Transverse colon (tissue), 4 donors: ENCODE measurements at regions not wholly inside any gene's neighbourhood (a gene's known extent, or its start where the extent isn't known, plus 50 kb on each side); places are given as distances from the start of the nearest gene placed in this dataset.

Experiments
- DNase-seq: peaks from one replicate; pipeline ENCODE4 v3.0.0-alpha.2; 2019
- H3K27ac ChIP-seq, 4 donors: fragments of 200-600 bp; sonication (generic); 2 replicates each; pipeline ENCODE4 v1.5.1; 2016 to 2018; ENCODE audit warnings: inconsistent platforms in 4 of 4
- H3K27me3 ChIP-seq: fragments of 200-600 bp; sonication (generic); 2 replicates; pipeline ENCODE4 v1.5.1; 2017; ENCODE audit warnings: inconsistent platforms
- H3K36me3 ChIP-seq, 4 donors: fragments of 200-600 bp; sonication (generic); 2 replicates each; pipeline ENCODE4 v1.5.1; 2017 to 2019; ENCODE audit warnings: inconsistent platforms in 4 of 4
- H3K4me1 ChIP-seq, 4 donors: fragments of 200-600 bp; sonication (generic); 2 replicates each; pipeline ENCODE4 v1.5.1; 2017 to 2020; ENCODE audit warnings: inconsistent platforms in 4 of 4
- H3K4me3 ChIP-seq, 4 donors: fragments of 200-600 bp; sonication (generic); 1 replicate in 1 of 4; 2 replicates in 3 of 4; pipeline versions ENCODE4 v1.5.1 to v1.6.1; 2017 to 2019; ENCODE audit warnings: inconsistent platforms in 4 of 4
- H3K9me3 ChIP-seq, 2 donors: fragments of 200-600 bp; sonication (generic); 2 replicates each; pipeline ENCODE4 v1.5.1; 2017 to 2019; ENCODE audit warnings: inconsistent platforms in 2 of 2
- EP300 ChIP-seq: sonication (generic); formaldehyde crosslinking; IDR thresholded peaks from one replicate; pipeline ENCODE4 v1.6.1; 2017; ENCODE audit warnings: antibody characterized with exemption, low read depth
- POLR2A ChIP-seq: fragments of 450-650 bp; IDR thresholded peaks from one replicate; pipeline ENCODE4 v1.6.1; 2016; ENCODE audit warnings: antibody characterized with exemption, mild to moderate bottlenecking, moderate library complexity
- POLR2AphosphoS5 ChIP-seq, 3 donors: sonication (generic); formaldehyde crosslinking; IDR thresholded peaks; one replicate each; pipeline ENCODE4 v1.6.1; 2016; ENCODE audit warnings: antibody characterized with exemption in 3 of 3
- WGBS, 2 donors: methylation state at CpG; one replicate each; pipeline ENCODE4 v1.1.5; 2018; ENCODE audit warnings: low coverage in 1 of 2; 5-methylcytosine and 5-hydroxymethylcytosine counted together
- in situ Hi-C, 4 donors: fragments of 200-750 bp; cut with MboI; loops; one replicate each; pipeline versions ENCODE4 v1.15.0 to v1.15.1; 2017; ENCODE audit warnings: low sequenced_read_pairs in 3 of 4, low pct_ligation_motif_present in 1 of 4, low pct_unique_long_range_greater_than_20kb in 1 of 4
- intact Hi-C: fragments of 100-400 bp; cut with DNase I; formaldehyde crosslinking; loops from one replicate; pipeline ENCODE4 v1.15.1; 2023; ENCODE audit warnings: low total_unique reads
- TF ChIP-seq, protein P1 (sequence below), 5 experiments: fragments of 200-600 bp in 3 of 5; fragments of 450-650 bp in 2 of 5; sonication (generic) in 3 of 5; IDR thresholded peaks; 1 replicate in 2 of 5; 2 replicates in 3 of 5; pipeline ENCODE4 v1.5.1; 2016 to 2017; ENCODE audit warnings: antibody characterized with exemption in 5 of 5, inconsistent platforms in 3 of 5, mild to moderate bottlenecking in 2 of 5, moderate library complexity in 1 of 5

DNA sequence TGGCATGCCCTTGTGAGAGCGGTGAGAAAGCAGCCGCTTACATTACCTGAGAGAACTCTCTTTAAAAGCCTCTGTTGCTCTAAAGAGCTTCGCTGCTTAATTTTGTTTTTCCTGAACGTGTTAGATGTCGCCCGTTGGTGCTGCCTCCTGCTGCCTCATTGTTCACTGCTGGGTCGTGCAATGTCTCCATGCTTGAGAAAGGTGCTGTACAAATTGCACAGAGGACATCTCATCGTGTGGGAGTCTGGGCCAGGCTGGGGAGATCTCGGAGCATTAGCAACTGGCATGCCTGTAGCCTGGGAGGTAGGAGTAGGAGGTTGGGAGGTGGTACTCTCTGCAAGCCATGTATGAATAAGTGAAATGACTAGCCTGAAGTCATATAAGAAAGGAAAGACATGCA, 686.0 kb downstream of the NOVA1 start:
- in situ Hi-C loops (no loop called here), intact Hi-C loops (no loop called here)
- 77 to 83% methylated on average over 4 to 9 of the region's 9 CpGs for WGBS, 2 donors
- no peak for DNase-seq
- Histone ChIP-seq H3K27ac (no peak overlapping the region), H3K9me3 (no peaks in the 10 kb centered on the region), H3K36me3 (no peaks in the 10 kb centered on the region), H3K4me1 (no peaks in the 10 kb centered on the region), H3K4me3 (no peak overlapping the region), H3K27me3 (no peaks in the 10 kb centered on the region)
- TF ChIP-seq, protein P1, sequence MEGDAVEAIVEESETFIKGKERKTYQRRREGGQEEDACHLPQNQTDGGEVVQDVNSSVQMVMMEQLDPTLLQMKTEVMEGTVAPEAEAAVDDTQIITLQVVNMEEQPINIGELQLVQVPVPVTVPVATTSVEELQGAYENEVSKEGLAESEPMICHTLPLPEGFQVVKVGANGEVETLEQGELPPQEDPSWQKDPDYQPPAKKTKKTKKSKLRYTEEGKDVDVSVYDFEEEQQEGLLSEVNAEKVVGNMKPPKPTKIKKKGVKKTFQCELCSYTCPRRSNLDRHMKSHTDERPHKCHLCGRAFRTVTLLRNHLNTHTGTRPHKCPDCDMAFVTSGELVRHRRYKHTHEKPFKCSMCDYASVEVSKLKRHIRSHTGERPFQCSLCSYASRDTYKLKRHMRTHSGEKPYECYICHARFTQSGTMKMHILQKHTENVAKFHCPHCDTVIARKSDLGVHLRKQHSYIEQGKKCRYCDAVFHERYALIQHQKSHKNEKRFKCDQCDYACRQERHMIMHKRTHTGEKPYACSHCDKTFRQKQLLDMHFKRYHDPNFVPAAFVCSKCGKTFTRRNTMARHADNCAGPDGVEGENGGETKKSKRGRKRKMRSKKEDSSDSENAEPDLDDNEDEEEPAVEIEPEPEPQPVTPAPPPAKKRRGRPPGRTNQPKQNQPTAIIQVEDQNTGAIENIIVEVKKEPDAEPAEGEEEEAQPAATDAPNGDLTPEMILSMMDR (IDR thresholded peaks at IDR 0.05), result no peak
- TF ChIP-seq POLR2A (no peak), POLR2AphosphoS5 (IDR thresholded peaks at IDR 0.05) (no peak), EP300 (no peak)

DNA sequence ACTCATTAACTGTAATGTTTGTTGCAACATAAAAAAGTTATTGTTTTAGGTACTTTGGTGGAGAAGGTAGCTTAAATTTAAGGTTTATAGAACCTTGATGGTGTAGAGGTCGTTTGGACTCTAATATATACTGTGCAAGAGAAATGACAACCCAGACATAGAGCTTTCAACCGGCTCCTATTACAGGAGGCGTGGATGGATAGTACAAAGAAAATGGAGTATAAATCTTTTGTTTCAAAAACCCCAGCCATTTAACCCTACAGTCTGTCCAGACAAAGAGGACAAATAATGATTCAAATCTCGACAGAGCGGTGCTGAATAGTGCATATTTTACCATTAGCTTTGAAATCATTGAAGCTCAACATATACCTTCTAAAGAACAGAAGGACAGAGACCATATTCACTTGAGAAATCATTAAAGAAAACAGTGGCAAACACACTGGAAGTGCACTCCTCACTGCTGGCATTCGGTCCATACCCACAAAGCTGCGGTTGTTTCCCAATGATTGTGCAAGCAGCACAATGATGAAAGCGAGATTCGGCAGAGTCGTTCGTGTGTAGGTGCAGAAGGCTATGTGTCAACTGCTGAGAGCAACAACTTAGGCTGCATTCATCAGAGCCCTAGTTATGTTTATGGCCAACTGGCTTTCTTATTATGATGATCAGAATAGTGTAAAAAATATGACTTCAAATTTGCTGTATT, 688.6 kb downstream of the NOVA1 start:
- Histone ChIP-seq H3K4me1 (peaks cover 0 to 4% (median 0%) of the 10 kb centered on the region in 4 donors), H3K27me3 (no peaks in the 10 kb centered on the region), H3K4me3 (no peak overlapping the region), H3K27ac (no peak overlapping the region), H3K36me3 (no peaks in the 10 kb centered on the region), H3K9me3 (no peaks in the 10 kb centered on the region)
- WGBS, 2 donors, result 83 to 86% methylated on average over 11 of the region's 11 CpGs
- DNase-seq, result no peak
- TF ChIP-seq, protein P1 (IDR thresholded peaks at IDR 0.05), result no peak
- TF ChIP-seq EP300, result no peak
- TF ChIP-seq POLR2AphosphoS5 (IDR thresholded peaks at IDR 0.05), result no peak
- TF ChIP-seq POLR2A, result no peak
- in situ Hi-C loops, result no loop called here
- intact Hi-C loops, result no loop called here

DNA sequence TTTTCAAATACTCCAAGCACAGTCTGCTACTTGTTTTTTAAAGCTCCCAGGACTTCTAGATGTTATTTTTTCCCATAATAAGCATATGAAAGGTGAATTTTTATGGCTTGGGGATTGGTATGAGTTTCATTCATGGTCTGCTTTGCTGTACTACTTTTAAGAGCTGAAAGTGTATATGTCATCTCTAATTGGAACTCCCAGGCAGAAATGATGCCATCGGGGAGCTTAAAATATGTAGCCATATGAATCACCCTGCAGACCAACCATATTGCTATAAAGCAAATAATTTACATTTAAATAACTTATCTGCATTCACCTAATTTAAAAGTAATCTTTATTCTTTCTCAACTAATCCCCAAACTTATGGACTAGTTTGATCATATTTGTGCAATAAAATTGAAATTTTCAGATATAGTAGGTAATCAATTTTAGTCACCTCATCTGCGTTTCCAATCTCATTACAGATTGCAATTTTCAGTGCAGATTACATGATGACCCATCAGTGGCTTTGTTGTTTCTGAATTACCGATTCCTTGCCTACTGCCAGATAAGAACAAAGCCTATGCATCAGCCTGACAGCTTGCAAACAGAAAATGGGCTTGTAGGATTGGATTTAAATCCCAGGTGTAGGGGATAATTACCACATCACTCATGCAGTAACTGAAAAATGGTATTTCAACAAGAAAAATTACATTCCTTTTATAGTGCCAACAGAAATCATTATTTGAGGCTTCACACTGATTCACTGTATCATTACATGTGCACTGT, 689.4 kb downstream of the NOVA1 start:
- no peak for TF ChIP-seq POLR2AphosphoS5 (IDR thresholded peaks at IDR 0.05)
- no peak for TF ChIP-seq POLR2A
- no peak for TF ChIP-seq EP300
- TF ChIP-seq, protein P1 (IDR thresholded peaks at IDR 0.05), result no peak
- no peaks in the 10 kb centered on the region for H3K9me3 ChIP-seq
- WGBS, 2 donors, result 75 to 76% methylated on average over 3 of the region's 3 CpGs
- peaks cover 0 to 5% (median 0%) of the 10 kb centered on the region in 4 donors for H3K4me1 ChIP-seq
- no peak overlapping the region for H3K27ac ChIP-seq
- DNase-seq, result no peak
- no peak overlapping the region for H3K4me3 ChIP-seq
- intact Hi-C loops, result no loop called here
- H3K27me3 ChIP-seq, result no peaks in the 10 kb centered on the region
- H3K36me3 ChIP-seq, result no peaks in the 10 kb centered on the region
- in situ Hi-C loops, result no loop called here

DNA sequence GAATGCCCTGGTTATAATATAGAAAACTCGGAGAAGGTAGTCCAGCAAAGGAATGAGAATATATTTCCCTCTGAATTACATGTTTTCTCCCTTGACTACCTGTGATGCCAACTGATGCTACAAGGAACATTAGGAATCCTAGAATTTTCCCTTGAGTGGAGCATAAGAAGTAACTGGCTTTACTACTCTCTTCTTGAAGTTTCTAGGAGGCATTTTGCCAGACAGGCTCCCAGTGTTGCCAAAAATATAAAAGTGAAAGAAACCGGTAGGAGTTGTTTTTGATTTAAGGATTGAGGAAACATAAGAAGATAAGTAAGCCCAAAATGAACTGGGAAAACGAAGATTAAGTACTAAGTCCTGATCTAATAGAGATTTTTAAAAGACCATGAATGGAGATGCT, 693.4 kb downstream of the NOVA1 start:
- Histone ChIP-seq H3K27ac (peak overlapping the region in 2 of 4 donors; percentile 1 to 12), H3K27me3 (no peaks in the 10 kb centered on the region), H3K9me3 (no peaks in the 10 kb centered on the region), H3K4me3 (no peak overlapping the region), H3K36me3 (no peaks in the 10 kb centered on the region), H3K4me1 (peaks cover 0 to 5% (median 0%) of the 10 kb centered on the region in 4 donors)
- in situ Hi-C loops, result no loop called here
- WGBS, 2 donors, result 43 to 52% methylated on average over 3 of the region's 3 CpGs
- no peak for DNase-seq
- intact Hi-C loops, result no loop called here
- no peak for TF ChIP-seq POLR2A
- TF ChIP-seq, protein P1 (IDR thresholded peaks at IDR 0.05), result no peak
- no peak for TF ChIP-seq EP300
- TF ChIP-seq POLR2AphosphoS5 (IDR thresholded peaks at IDR 0.05), result no peak
